Fibroblast of mammary gland (primary cell): ENCODE measurements at regions not wholly inside any gene's neighbourhood (a gene's known extent, or its start where the extent isn't known, plus 50 kb on each side); places are given as distances from the start of the nearest gene placed in this dataset.
A peak's percentile ranks its signal among the peaks of the same experiment; 100 is the strongest.
"Not testable (repeated sequence)": the region's sequence is repeated elsewhere in the genome, so short reads cannot be mapped to it uniquely, and the experiment has no call there.

Experiments
- DNase-seq: peaks from one replicate; pipeline ENCODE4 v3.0.0-alpha.2; 2010; ENCODE audit warnings: low read depth
- H3K4me3 ChIP-seq: 2 replicates; pipeline ENCODE4 v1.5.1; 2011; ENCODE audit warnings: low read depth, mild to moderate bottlenecking, low read length, moderate library complexity; ENCODE audit not compliant: control insufficient read depth
- CTCF ChIP-seq: conservative IDR thresholded peaks from 2 replicates; pipeline ENCODE4 v1.5.1; 2011; ENCODE audit warnings: low read depth, low read length, inconsistent platforms; ENCODE audit not compliant: control insufficient read depth, insufficient read depth

DNA sequence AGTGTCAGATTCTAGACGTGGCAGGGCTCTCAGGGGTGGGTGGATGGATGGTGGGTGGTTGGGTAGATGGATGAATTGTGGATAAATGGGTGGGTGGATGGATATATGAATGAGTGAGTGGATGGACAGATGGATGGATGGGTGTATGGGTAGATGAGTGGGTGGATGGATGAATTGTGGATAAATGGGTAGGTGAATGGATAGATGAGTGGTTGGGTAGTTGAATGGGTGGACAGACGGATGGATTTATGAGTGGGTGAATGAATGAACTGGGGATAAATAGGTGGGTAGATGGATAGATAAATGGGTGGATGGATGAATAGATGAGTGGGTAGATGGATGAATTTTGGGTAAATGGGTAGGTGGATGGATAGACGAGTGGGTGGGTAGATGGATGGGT lies 111.0 kb upstream of the ZNF469 start:
- DNase-seq, H3K4me3 ChIP-seq: not testable (repeated sequence)

- DNase-seq, H3K4me3 ChIP-seq: not testable (repeated sequence)
Measured at GRCh38 chr16:88272437-88272836, 110.3 kb upstream of the ZNF469 start.

GRCh38 chr16:88274126-88274750 lies 108.5 kb upstream of the ZNF469 start:
- not testable (repeated sequence) for H3K4me3 ChIP-seq
- DNase-seq = peak; percentile 83

DNA sequence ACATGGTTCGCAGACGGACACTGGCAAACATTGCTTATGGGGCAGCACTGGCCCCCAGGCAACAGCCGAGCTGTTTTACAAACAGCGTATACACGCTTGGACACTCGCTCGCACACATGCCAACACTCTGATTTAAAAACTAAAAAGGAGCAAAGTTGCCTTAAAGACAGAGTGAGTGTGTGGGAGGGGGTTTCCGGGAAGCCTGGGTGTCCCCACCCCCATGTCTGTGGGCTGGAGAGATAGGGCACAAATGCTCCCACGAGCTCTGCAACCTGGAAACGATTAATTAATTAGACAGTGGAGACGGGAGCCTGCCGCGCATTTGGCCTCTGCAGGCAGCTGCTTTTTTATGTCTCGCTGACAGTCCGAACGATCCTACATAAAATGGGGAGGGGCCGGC lies 107.9 kb upstream of the ZNF469 start:
- H3K4me3 ChIP-seq = no peak overlapping the region
- TF ChIP-seq CTCF = no peak
- DNase-seq = peak; percentile 35

- DNase-seq, H3K4me3 ChIP-seq: not testable (repeated sequence)
Measured at GRCh38 chr16:88275336-88276122, 107.2 kb upstream of the ZNF469 start.

DNA sequence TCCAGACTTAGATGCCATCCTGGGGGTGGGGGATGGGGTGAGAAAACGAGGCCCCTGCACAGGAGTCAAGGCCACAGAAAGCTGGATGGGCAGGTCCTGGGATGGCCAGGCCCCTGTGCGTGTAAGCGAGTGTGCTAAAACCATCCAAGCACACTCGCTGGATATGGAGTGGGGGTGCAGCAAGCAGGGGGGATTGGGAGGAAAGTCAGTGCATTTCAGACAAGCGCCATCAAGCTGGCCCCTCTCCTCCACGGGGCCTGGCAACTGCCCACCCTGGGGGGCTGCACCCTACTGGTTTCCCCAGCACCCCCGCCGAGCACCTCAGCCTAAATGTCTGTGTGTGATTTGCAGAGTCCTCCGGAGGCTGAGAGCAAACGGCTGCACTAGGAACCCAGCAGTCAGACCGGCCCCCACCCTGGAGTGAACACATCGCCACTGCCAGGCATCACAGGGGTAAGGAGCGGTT lies 106.6 kb upstream of the ZNF469 start:
- DNase-seq, H3K4me3 ChIP-seq: not testable (repeated sequence)

- no peak for TF ChIP-seq CTCF
- DNase-seq = no peak
- no peak overlapping the region for H3K4me3 ChIP-seq
Measured at GRCh38 chr16:88276591-88276990, 106.2 kb upstream of the ZNF469 start.

- TF ChIP-seq CTCF = no peak
- no peak overlapping the region for H3K4me3 ChIP-seq
- no peak for DNase-seq
Measured at GRCh38 chr16:88279998-88280397, 102.8 kb upstream of the ZNF469 start.

GRCh38 chr16:88281858-88282563 lies 100.7 kb upstream of the ZNF469 start:
- no peak for TF ChIP-seq CTCF
- no peak overlapping the region for H3K4me3 ChIP-seq
- DNase-seq = no peak
